Jurkat, Clone E6-1 (cell line): ENCODE measurements at regions not wholly inside any gene's neighbourhood (a gene's known extent, or its start where the extent isn't known, plus 50 kb on each side); places are given as distances from the start of the nearest gene placed in this dataset.
A peak's percentile ranks its signal among the peaks of the same experiment; 100 is the strongest.

Experiments used
- DNase-seq: peaks from one replicate; pipeline ENCODE4 v3.0.0-alpha.2; 2011; ENCODE audit warnings: low read depth, low spot score
- H3K4me3 ChIP-seq: 2 replicates; pipeline ENCODE4 v1.5.1; 2011; ENCODE audit warnings: mild to moderate bottlenecking, low read length, control low read depth, moderate library complexity

DNA sequence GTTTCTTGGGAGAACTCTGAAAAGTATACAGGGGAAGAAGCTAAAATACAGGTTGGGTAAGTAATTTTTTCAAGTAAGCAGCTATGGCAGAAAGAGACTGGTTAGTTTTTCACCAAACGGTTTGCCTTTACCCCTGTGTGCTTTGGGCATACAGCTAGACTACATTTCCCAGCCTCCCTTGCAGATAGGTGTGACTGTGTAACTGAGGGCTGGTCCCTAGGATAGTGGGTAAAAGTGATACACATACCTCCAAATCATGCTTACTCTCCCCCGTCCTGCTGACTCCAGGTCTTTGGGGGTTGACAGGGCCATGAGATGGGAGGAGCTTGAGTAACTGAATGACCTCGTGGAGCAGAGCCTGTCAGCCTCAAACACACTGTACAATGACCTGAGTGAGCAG lies 208.6 kb upstream of the GDNF start:
- DNase-seq: no peak
- no peak overlapping the region for H3K4me3 ChIP-seq

- no peak for DNase-seq
- H3K4me3 ChIP-seq: no peak overlapping the region
These were observed 206.3 kb upstream of the GDNF start for GRCh38 chr5:38046103-38046502.

DNA sequence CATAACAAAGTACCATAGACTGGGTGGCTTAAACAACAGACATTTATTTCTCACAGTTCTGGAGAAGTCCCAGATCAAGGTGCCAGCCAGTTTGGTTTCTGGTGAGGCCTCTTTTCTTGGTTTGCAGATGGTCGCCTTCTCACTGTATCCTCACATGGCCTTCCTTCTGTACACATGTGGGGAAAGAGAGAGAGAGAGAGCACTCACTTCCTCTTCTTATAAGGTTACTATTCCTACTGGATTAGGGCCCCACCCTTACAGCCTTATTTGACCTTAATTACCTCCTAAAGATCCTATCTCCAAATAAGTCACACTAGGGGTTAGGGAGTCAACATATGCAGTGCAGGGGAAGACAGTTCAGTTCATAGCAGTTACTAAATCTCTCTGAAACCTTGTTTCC lies 205.6 kb upstream of the GDNF start:
- H3K4me3 ChIP-seq: no peak overlapping the region
- DNase-seq: no peak

- DNase-seq: no peak
- no peak overlapping the region for H3K4me3 ChIP-seq
These were observed 200.0 kb upstream of the GDNF start for GRCh38 chr5:38039826-38040225.

- no peak for DNase-seq
- no peak overlapping the region for H3K4me3 ChIP-seq
These were observed 199.2 kb upstream of the GDNF start for GRCh38 chr5:38039091-38039490.

DNA sequence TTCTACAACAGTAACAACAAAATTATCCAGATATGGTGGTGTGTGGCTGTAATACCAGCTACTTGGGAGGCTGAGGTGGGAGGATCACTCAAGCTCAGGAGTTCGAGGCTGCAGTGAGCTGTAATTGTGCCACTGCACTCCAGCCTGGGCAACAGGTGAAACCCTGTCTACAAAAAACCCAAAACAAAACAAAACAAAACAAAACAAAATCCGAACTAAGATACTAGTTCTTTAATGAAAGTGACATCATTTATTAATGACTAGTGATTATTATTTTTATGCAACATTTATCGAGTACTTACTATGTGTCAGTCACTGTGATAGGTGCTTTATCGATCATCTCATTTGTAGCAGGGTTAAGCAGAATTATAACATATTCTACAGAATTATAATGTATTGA lies 196.9 kb upstream of the GDNF start:
- H3K4me3 ChIP-seq: no peak overlapping the region
- no peak for DNase-seq

DNA sequence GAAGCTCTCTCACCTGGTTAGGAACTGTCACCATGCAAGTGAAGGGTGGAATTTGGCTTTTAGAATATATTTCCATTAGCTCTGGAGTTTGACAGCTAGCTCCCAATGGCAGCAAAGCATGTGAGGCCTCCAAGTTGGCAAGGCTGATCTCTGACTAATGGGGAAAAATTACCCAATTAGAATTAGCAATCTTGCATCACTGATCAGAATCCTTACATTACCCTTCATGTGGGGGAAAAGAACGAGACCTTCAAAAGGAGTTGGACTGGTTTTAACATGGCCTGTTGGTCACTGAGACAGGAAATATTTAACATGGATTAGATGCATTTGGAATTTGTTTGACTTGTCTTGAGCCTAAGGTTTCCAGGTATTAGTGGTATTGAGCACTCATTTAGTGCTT lies 192.3 kb upstream of the GDNF start:
- H3K4me3 ChIP-seq: no peak overlapping the region
- DNase-seq: no peak

- DNase-seq: no peak
- H3K4me3 ChIP-seq: no peak overlapping the region
These were observed 191.5 kb upstream of the GDNF start for GRCh38 chr5:38031304-38031703.

DNA sequence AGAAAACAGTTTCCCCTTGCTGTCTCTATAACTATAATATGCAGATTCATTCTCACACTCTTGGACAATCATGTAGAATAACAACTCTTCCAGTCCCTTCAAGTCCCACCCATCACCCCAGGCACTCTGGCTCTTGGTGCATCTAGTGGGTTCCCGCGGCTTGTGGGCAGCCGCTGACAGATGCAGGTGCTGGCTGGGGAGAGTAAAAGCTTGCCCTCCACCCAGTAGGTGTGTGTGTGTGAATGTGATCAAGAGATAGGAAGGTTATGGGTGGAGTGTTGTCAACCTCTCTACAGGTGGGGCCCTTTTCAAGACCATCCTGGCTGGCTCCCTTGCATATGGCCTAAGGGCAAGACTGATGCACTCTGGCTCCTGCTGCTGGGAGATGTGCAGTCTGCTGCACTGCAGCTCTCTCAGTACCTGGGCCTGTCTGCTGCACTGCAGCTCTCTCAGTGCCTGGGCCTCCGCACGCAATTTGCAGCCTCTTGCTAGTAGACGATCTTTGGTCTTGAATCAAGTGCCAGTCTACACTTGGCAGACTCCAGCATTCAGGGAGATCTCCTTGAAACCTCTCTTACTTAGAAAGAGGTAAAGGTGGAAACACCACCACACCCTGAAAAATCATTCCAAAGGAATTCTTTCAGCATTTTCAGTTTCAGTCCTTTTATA lies 189.7 kb upstream of the GDNF start:
- DNase-seq: peak; percentile 50
- no peak overlapping the region for H3K4me3 ChIP-seq

GRCh38 chr5:38023799-38024198 lies 184.0 kb upstream of the GDNF start:
- no peak overlapping the region for H3K4me3 ChIP-seq
- DNase-seq: peak; percentile 5

DNA sequence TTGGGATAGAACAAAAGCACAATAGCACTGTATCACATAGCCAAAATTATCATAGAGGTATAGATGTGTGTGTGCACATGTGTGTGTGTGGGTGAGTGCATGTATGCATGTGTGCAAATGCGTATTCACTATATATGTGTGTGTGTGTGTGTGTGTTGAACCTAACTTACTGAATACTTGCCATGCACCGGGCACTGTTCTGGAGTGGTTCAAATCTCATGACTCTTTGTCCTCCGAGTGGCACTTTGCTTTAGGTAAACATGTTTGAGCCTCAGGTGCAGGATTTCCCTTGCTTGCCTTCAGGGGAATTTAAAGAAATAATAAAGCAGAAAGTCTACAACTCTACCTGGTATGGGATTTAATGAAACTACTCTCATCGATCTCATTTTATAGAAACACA lies 183.5 kb upstream of the GDNF start:
- DNase-seq: no peak
- H3K4me3 ChIP-seq: no peak overlapping the region

DNA sequence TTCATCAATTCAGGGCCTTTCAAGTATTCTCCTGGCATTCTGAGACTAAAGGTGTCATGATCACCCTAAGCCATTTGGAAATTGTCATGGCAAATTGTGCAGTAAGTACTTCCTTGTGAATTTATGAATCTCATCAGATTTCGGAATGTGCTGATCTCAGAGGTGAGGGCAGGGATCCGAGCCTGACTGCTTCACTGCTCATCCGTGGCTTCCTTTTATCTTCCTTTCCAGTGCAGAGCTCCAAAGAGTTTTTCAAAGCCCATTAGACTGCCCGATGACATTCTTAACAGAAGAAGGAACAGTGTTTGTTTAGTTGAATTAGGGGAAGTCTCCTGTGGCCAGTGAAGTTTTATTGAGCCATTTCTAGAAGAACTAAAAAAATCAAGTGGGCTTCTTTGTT lies 182.8 kb upstream of the GDNF start:
- no peak overlapping the region for H3K4me3 ChIP-seq
- DNase-seq: no peak

GRCh38 chr5:38018016-38018415 lies 178.2 kb upstream of the GDNF start:
- H3K4me3 ChIP-seq: no peak overlapping the region
- DNase-seq: no peak

DNA sequence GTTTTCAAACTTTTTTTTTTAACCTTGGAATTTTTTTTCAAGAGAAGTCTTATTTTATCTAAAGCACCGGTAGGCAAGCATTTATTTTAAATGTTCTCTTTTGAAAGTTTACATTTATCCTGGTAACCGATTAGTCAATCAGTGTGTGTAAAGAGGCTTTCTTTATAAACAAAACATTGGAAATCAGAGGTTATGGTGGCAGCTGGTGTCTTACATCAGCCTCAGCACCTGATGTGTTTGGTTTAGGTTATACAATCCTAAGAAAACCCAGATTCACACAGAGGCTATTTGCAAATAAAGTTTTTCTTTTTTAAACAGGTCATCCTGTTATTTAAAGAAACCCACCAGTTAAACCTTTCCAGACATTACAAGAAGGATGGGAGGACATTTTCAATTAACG lies 173.3 kb upstream of the GDNF start:
- no peak for DNase-seq
- H3K4me3 ChIP-seq: no peak overlapping the region

GRCh38 chr5:38011668-38012188 lies 171.9 kb upstream of the GDNF start:
- no peak overlapping the region for H3K4me3 ChIP-seq
- no peak for DNase-seq

DNA sequence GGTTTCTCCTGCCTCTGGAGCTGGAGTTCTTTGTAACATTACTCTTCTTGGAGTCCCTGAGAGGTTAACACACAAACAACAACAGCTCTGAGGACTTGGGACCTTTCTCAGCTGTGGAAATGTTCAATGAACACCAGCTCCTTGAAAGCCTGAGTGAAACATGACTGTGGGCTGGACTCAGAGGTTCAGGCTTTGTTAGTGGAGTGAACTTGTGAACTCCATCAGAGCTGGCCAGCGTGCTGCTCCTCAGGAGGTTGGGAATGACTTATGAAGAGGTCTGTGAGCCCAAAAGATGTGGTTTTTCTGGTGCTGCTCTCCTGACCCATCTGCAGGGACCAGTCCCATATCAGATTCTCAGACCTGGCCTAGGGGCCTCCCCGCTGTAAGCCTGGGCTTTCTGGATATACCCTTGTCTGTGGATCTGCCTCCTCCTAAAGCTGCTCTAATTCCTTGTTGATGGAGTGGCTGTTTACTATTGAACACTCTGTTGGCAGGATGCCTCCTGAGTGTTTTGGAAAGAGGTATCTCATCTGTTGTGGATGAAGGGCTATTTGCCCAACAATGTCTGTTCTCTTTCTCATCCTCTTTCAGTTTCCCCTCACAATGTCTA lies 170.0 kb upstream of the GDNF start:
- no peak for DNase-seq
- no peak overlapping the region for H3K4me3 ChIP-seq

GRCh38 chr5:38008198-38008597 lies 168.4 kb upstream of the GDNF start:
- H3K4me3 ChIP-seq: no peak overlapping the region
- DNase-seq: peak; percentile 5

DNA sequence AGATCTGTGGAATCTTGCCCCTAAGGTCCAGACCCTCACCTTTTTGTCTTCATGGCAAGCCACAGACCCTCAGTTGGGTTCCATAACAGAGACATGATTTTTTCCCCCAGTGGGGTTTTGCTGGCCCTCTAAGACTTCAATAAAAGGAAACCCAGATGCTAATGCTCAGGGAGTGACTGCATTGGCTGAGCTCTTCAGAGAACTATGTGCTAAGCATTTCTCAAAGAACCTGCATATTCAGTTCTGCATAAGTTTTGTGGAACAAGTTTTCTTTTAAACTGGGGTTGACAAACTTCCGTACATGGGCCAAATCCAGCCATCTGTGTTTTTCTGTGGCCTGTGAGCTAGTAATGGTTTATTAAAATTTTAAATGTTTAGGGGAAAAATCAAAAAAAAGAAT lies 159.8 kb upstream of the GDNF start:
- no peak for DNase-seq
- no peak overlapping the region for H3K4me3 ChIP-seq

DNA sequence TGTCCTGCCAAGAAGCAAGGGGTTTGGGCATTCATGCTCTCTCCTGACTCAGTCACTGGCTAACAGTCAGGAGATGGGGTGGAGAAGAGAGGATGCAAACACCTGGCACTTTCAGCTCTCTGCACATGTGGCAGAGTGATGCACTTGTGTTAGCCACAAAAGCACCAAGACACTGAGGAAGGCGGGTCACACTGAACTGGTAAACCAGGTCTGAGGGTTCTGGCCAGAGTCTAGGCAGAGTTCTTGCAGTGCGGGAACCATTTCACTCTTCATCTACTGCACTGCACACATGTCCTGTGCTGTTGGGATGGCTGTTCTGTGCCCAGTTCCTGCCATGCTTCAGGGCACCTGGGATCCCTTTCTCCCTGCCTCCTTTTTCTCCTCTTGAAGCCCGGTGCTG lies 157.1 kb upstream of the GDNF start:
- DNase-seq: no peak
- H3K4me3 ChIP-seq: no peak overlapping the region

DNA sequence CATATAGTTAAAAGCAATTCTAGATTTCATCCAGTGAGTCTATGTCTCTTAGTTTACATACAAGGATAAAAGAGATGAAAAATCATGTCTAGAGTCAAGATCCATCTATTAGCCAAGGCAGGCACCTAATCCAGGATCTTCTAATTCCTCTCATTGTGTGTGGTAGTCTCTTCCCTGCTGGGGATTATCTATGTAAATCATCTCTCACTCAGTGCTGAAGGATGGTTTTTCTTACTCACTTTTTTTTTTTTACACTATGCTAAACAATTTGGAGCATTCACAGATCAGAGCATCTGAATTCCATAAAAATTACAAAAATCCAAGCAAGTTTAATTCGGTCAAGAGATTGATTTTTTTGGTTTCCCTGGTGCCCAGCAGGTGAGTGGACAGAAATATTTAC lies 154.9 kb upstream of the GDNF start:
- no peak overlapping the region for H3K4me3 ChIP-seq
- DNase-seq: no peak
